Neural progenitor cell (in vitro differentiated cells): ENCODE measurements at regions not wholly inside any gene's neighbourhood (a gene's known extent, or its start where the extent isn't known, plus 50 kb on each side); places are given as distances from the start of the nearest gene placed in this dataset.

ENCODE experiments used
- CTCF ChIP-seq: fragments of 200-600 bp; sonication (generic); IDR thresholded peaks from 2 replicates; pipeline ENCODE4 v1.5.1; 2017; ENCODE audit warnings: antibody characterized with exemption, mild to moderate bottlenecking
- EZH2 ChIP-seq: fragments of 200-600 bp; sonication (generic); IDR thresholded peaks from 2 replicates; pipeline ENCODE4 v1.6.1; 2017; ENCODE audit warnings: antibody characterized with exemption, mild to moderate bottlenecking, moderate library complexity
- EZH2phosphoT487 ChIP-seq: fragments of 200-600 bp; sonication (generic); IDR thresholded peaks from 2 replicates; pipeline ENCODE4 v1.6.1; 2017; ENCODE audit warnings: antibody characterized with exemption

GRCh38 chrX:110954428-110955100 lies 141.4 kb upstream of the PAK3 start:
- no peak for TF ChIP-seq EZH2
- no peak for TF ChIP-seq CTCF
- no peak for TF ChIP-seq EZH2phosphoT487
